ENCODE measurements at regions not wholly inside any gene's neighbourhood (a gene's known extent, or its start where the extent isn't known, plus 50 kb on each side); places are given as distances from the start of the nearest gene placed in this dataset.

DNA sequence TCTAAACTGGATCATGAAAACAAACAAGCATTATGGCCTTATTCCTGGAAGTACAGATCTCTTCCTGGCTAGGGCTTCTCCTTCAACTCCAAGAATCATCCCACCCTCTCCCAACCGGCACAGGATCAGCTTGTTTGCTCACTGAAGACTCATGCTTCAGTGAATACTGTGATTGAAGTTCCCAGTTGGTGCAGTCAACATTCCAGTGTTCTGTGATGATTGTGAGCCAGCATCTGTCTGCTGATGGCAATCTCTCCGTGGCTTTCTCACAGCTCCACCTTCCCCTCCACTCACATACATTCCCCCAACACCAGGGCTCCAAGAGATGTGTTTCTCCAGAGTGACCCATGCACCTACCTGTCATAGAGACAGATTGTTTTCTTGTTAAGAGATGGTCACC, 421.3 kb upstream of the BTBD3 start:
- no peak for TF ChIP-seq MAX (CRISPR knock-in tag; IDR thresholded peaks at IDR 0.05)
- no peak for TF ChIP-seq CTCF (IDR thresholded peaks at IDR 0.05)
- no peak for TF ChIP-seq NFYB (CRISPR knock-in tag; conservative IDR thresholded peaks at IDR 0.05; ENCODE audit: low read depth)
- no peak for TF ChIP-seq KAT7 (CRISPR knock-in tag; IDR thresholded peaks at IDR 0.05; ENCODE audit: borderline replicate concordance)
- no peak for TF ChIP-seq ZNF317 (CRISPR knock-in tag; IDR thresholded peaks at IDR 0.05; ENCODE audit: borderline replicate concordance, low read depth)
- no peak for TF ChIP-seq RORB (CRISPR knock-in tag; IDR thresholded peaks at IDR 0.05)
- TF ChIP-seq, protein P1, sequence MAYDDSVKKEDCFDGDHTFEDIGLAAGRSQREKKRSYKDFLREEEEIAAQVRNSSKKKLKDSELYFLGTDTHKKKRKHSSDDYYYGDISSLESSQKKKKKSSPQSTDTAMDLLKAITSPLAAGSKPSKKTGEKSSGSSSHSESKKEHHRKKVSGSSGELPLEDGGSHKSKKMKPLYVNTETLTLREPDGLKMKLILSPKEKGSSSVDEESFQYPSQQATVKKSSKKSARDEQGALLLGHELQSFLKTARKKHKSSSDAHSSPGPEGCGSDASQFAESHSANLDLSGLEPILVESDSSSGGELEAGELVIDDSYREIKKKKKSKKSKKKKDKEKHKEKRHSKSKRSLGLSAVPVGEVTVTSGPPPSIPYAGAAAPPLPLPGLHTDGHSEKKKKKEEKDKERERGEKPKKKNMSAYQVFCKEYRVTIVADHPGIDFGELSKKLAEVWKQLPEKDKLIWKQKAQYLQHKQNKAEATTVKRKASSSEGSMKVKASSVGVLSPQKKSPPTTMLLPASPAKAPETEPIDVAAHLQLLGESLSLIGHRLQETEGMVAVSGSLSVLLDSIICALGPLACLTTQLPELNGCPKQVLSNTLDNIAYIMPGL (CRISPR knock-in tag; IDR thresholded peaks at IDR 0.05), result no peak
- TF ChIP-seq RELA (CRISPR knock-in tag; IDR thresholded peaks at IDR 0.05; ENCODE audit: borderline replicate concordance), result no peak
- TF ChIP-seq ATF3 (CRISPR knock-in tag; conservative IDR thresholded peaks at IDR 0.05), result no peak
- no peak for TF ChIP-seq ATF1 (CRISPR knock-in tag; IDR thresholded peaks at IDR 0.05)
- TF ChIP-seq CBFB (CRISPR knock-in tag; IDR thresholded peaks at IDR 0.05; ENCODE audit: low read depth), result no peak
